ENCODE measurements at regions not wholly inside any gene's neighbourhood (a gene's known extent, or its start where the extent isn't known, plus 50 kb on each side); places are given as distances from the start of the nearest gene placed in this dataset.

DNA sequence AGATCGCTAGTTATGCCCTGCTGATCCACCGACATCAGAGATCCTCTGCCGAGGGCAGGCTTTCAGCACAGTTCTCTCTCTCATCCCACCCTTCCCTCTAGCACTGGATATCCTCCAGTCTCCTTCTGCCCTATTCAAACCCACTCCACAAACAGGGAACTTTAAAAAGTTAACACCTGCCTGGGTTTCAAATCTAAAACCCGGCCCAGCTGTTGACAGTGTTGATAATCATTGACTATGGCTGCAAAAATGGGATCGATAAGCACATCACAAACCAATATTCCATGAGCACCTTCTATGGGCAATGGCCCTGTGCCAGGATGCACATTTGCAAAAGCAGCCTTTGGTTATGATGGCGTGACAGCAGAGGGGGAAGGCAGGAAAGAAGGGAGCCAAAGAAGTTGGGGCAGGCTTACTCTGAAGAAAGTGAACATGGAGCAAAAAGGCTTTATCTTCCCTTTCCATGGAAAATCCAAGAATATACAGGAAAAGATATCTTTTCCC, 482.3 kb upstream of the KLHL29 start:
- TF ChIP-seq, protein P1, sequence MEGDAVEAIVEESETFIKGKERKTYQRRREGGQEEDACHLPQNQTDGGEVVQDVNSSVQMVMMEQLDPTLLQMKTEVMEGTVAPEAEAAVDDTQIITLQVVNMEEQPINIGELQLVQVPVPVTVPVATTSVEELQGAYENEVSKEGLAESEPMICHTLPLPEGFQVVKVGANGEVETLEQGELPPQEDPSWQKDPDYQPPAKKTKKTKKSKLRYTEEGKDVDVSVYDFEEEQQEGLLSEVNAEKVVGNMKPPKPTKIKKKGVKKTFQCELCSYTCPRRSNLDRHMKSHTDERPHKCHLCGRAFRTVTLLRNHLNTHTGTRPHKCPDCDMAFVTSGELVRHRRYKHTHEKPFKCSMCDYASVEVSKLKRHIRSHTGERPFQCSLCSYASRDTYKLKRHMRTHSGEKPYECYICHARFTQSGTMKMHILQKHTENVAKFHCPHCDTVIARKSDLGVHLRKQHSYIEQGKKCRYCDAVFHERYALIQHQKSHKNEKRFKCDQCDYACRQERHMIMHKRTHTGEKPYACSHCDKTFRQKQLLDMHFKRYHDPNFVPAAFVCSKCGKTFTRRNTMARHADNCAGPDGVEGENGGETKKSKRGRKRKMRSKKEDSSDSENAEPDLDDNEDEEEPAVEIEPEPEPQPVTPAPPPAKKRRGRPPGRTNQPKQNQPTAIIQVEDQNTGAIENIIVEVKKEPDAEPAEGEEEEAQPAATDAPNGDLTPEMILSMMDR (IDR thresholded peaks at IDR 0.05), result no peak
- TF ChIP-seq POLR2AphosphoS5 (IDR thresholded peaks at IDR 0.05), result no peak
